Smooth muscle cell (in vitro differentiated cells): ENCODE measurements at regions not wholly inside any gene's neighbourhood (a gene's known extent, or its start where the extent isn't known, plus 50 kb on each side); places are given as distances from the start of the nearest gene placed in this dataset.
A peak's percentile ranks its signal among the peaks of the same experiment; 100 is the strongest.

Experiments used
- DNase-seq: peaks from one replicate; lab custom pipeline; 2025; ENCODE audit not compliant: unreplicated experiment; lab: John Stamatoyannopoulos, UW
- H2AFZ ChIP-seq: fragments of 200-600 bp; sonication (generic); 2 replicates; pipeline ENCODE4 v1.6.0; 2016; ENCODE audit warnings: antibody characterized with exemption, low read depth, mild to moderate bottlenecking
- H3F3A ChIP-seq: fragments of 200-600 bp; sonication (generic); 2 replicates; pipeline ENCODE4 v1.6.0; 2017; ENCODE audit warnings: antibody characterized with exemption, low read depth
- H3K27ac ChIP-seq: fragments of 200-600 bp; sonication (generic); 2 replicates; pipeline ENCODE4 v1.5.1; 2016; ENCODE audit warnings: low read depth, mild to moderate bottlenecking
- H3K27me3 ChIP-seq: fragments of 200-600 bp; sonication (generic); 2 replicates; pipeline ENCODE4 v1.6.1; 2016; ENCODE audit warnings: low read depth, mild to moderate bottlenecking
- H3K36me3 ChIP-seq: fragments of 200-600 bp; sonication (generic); 2 replicates; pipeline ENCODE4 v1.5.1; 2016; ENCODE audit warnings: low read depth
- H3K4me1 ChIP-seq: fragments of 200-600 bp; sonication (generic); 2 replicates; pipeline ENCODE4 v1.5.1; 2016; ENCODE audit warnings: low read depth
- H3K4me2 ChIP-seq: fragments of 200-600 bp; sonication (generic); 2 replicates; pipeline ENCODE4 v1.6.0; 2016; ENCODE audit warnings: mild to moderate bottlenecking
- H3K4me3 ChIP-seq: fragments of 200-600 bp; sonication (generic); 2 replicates; pipeline ENCODE4 v1.5.1; 2016; ENCODE audit warnings: mild to moderate bottlenecking
- H3K79me2 ChIP-seq: fragments of 200-600 bp; sonication (generic); 2 replicates; pipeline ENCODE4 v1.6.0; 2016; ENCODE audit warnings: low read depth, mild to moderate bottlenecking
- H3K9ac ChIP-seq: fragments of 200-600 bp; sonication (generic); 2 replicates; pipeline ENCODE4 v1.6.0; 2016; ENCODE audit warnings: low read depth
- H3K9me3 ChIP-seq: fragments of 200-600 bp; sonication (generic); replicated peaks from 2 replicates; pipeline ENCODE4 v1.5.1; 2016; ENCODE audit warnings: low read depth
- H4K20me1 ChIP-seq: fragments of 200-600 bp; sonication (generic); 2 replicates; pipeline ENCODE4 v1.6.0; 2016; ENCODE audit warnings: low read depth
- WGBS: methylation state at CpG from one replicate; pipeline ENCODE4 v1.1.7; 2016; ENCODE audit warnings: low lambda C conversion rate; 5-methylcytosine and 5-hydroxymethylcytosine counted together
- TF ChIP-seq, protein P1 (sequence below): fragments of 200-600 bp; sonication (generic); IDR thresholded peaks from 2 replicates; pipeline ENCODE4 v1.5.1; 2017; ENCODE audit warnings: borderline replicate concordance, mild to moderate bottlenecking, antibody characterized with exemption; ENCODE audit not compliant: insufficient read depth, poor library complexity, severe bottlenecking

DNA sequence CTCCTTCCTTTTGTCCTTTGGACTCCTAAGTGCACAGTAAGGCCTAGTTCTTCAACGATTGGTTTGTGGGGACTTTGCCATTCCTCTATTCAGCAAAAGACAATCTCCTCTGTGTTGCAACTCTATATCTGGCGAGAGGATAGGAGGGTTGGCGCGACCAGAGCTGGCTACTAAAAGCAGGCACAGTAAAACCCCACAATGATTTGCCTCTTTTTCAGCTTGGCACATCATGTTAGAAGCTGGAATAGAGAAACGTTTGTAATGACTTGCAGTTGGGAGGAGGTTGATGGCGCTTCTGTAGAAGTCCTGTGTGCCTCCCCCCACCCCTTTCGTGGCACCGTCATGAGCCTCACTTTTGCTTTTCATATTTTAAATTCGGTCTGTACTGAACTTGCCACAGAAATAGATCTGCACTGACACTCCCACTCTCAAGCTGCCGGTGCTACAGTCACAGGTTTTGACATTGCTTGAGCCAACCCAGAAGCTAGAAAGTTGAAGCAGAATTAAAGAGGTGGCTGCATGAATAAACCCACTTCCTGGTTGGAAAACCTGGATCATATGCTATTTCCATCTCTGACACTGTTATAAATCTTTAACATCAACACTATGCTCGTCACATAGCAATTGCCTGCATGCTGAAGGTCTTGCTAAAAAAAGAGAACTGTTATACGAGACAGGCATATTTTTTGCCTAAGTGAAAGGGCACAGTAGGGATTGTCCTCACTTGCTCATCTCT, 315.3 kb upstream of the PRICKLE1 start:
- Histone ChIP-seq H3K9ac (no peak overlapping the region), H3K4me3 (no peak overlapping the region), H4K20me1 (no peaks in the 10 kb centered on the region), H3K27me3 (no peaks in the 10 kb centered on the region), H3K36me3 (no peaks in the 10 kb centered on the region), H2AFZ (no peak overlapping the region), H3K9me3 (no peaks in the 10 kb centered on the region), H3K4me1 (no peaks in the 10 kb centered on the region), H3K79me2 (no peaks in the 10 kb centered on the region), H3K27ac (no peak overlapping the region), H3F3A (no peaks in the 10 kb centered on the region), H3K4me2 (no peak overlapping the region)
- TF ChIP-seq, protein P1, sequence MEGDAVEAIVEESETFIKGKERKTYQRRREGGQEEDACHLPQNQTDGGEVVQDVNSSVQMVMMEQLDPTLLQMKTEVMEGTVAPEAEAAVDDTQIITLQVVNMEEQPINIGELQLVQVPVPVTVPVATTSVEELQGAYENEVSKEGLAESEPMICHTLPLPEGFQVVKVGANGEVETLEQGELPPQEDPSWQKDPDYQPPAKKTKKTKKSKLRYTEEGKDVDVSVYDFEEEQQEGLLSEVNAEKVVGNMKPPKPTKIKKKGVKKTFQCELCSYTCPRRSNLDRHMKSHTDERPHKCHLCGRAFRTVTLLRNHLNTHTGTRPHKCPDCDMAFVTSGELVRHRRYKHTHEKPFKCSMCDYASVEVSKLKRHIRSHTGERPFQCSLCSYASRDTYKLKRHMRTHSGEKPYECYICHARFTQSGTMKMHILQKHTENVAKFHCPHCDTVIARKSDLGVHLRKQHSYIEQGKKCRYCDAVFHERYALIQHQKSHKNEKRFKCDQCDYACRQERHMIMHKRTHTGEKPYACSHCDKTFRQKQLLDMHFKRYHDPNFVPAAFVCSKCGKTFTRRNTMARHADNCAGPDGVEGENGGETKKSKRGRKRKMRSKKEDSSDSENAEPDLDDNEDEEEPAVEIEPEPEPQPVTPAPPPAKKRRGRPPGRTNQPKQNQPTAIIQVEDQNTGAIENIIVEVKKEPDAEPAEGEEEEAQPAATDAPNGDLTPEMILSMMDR, result no peak
- DNase-seq, result no peak
- WGBS, result 80% methylated on average over 12 of the region's 12 CpGs

- Histone ChIP-seq H3K4me1 (no peaks in the 10 kb centered on the region), H3K4me3 (no peak overlapping the region), H3K27me3 (no peaks in the 10 kb centered on the region), H4K20me1 (no peaks in the 10 kb centered on the region), H3K9me3 (no peaks in the 10 kb centered on the region), H3K79me2 (no peaks in the 10 kb centered on the region), H3K4me2 (no peak overlapping the region), H3K9ac (no peak overlapping the region), H3K36me3 (no peaks in the 10 kb centered on the region), H2AFZ (no peak overlapping the region), H3F3A (no peaks in the 10 kb centered on the region), H3K27ac (no peak overlapping the region)
- TF ChIP-seq, protein P1, result no peak
- no peak for DNase-seq
- WGBS, result 55% methylated on average over 3 of the region's 3 CpGs
Measured at GRCh38 chr12:42903736-42904135, 314.2 kb upstream of the PRICKLE1 start.

GRCh38 chr12:42902001-42902400, 312.5 kb upstream of the PRICKLE1 start:
- Histone ChIP-seq H3K9me3 (no peaks in the 10 kb centered on the region), H2AFZ (peak overlapping the region; percentile 43)

More at GRCh38 chr12:42902001-42902400, 312.5 kb upstream of the PRICKLE1 start:
- H3K79me2 ChIP-seq, result no peaks in the 10 kb centered on the region
- no peaks in the 10 kb centered on the region for H3K36me3 ChIP-seq
- no peaks in the 10 kb centered on the region for H3K27me3 ChIP-seq
- no peak for DNase-seq
- H3K4me1 ChIP-seq, result no peaks in the 10 kb centered on the region
- H3K4me3 ChIP-seq, result no peak overlapping the region
- no peaks in the 10 kb centered on the region for H4K20me1 ChIP-seq
- no peak overlapping the region for H3K9ac ChIP-seq
- TF ChIP-seq, protein P1, result no peak
- WGBS, result 63% methylated on average over 2 of the region's 2 CpGs
- no peak overlapping the region for H3K4me2 ChIP-seq
- H3K27ac ChIP-seq, result no peak overlapping the region
- no peaks in the 10 kb centered on the region for H3F3A ChIP-seq
